ENCODE measurements at regions not wholly inside any gene's neighbourhood (a gene's known extent, or its start where the extent isn't known, plus 50 kb on each side); places are given as distances from the start of the nearest gene placed in this dataset.

- no peak overlapping the region for H3K4me3 ChIP-seq (replicated peaks; ENCODE audit: low read depth, low read length)
- no peaks in the 10 kb centered on the region for H3K27me3 ChIP-seq (replicated peaks; ENCODE audit: control insufficient read depth, insufficient read depth, low read length)
- no peaks in the 10 kb centered on the region for H3K36me3 ChIP-seq (ENCODE audit: control insufficient read depth, insufficient read depth, low read length)
- no peak for TF ChIP-seq CTCF (IDR thresholded peaks at IDR 0.05; ENCODE audit: insufficient read depth, low read length, poor library complexity, severe bottlenecking)
- DNase-seq (ENCODE audit: extremely low read depth, insufficient read length) = no peak
Observed at GRCh38 chr3:162130582-162130981, 634.0 kb downstream of the OTOL1 start.

- no peak for DNase-seq (ENCODE audit: extremely low read depth, insufficient read length)
- no peak overlapping the region for H3K4me3 ChIP-seq (replicated peaks; ENCODE audit: low read depth, low read length)
- H3K36me3 ChIP-seq (ENCODE audit: control insufficient read depth, insufficient read depth, low read length) = no peaks in the 10 kb centered on the region
- no peaks in the 10 kb centered on the region for H3K27me3 ChIP-seq (replicated peaks; ENCODE audit: control insufficient read depth, insufficient read depth, low read length)
- no peak for TF ChIP-seq CTCF (IDR thresholded peaks at IDR 0.05; ENCODE audit: insufficient read depth, low read length, poor library complexity, severe bottlenecking)
Observed at GRCh38 chr3:162132981-162133380, 636.4 kb downstream of the OTOL1 start.

- no peak overlapping the region for H3K4me3 ChIP-seq (replicated peaks; ENCODE audit: low read depth, low read length)
- no peak for DNase-seq (ENCODE audit: extremely low read depth, insufficient read length)
- no peak for TF ChIP-seq CTCF (IDR thresholded peaks at IDR 0.05; ENCODE audit: insufficient read depth, low read length, poor library complexity, severe bottlenecking)
- H3K36me3 ChIP-seq (ENCODE audit: control insufficient read depth, insufficient read depth, low read length) = no peaks in the 10 kb centered on the region
- H3K27me3 ChIP-seq (replicated peaks; ENCODE audit: control insufficient read depth, insufficient read depth, low read length) = no peaks in the 10 kb centered on the region
Observed at GRCh38 chr3:162134571-162134970, 638.0 kb downstream of the OTOL1 start.

- Histone ChIP-seq H3K36me3 (ENCODE audit: control insufficient read depth, insufficient read depth, low read length) (no peaks in the 10 kb centered on the region), H3K27me3 (replicated peaks; ENCODE audit: control insufficient read depth, insufficient read depth, low read length) (no peaks in the 10 kb centered on the region), H3K4me3 (replicated peaks; ENCODE audit: low read depth, low read length) (no peak overlapping the region)
- no peak for DNase-seq (ENCODE audit: extremely low read depth, insufficient read length)
- TF ChIP-seq CTCF (IDR thresholded peaks at IDR 0.05; ENCODE audit: insufficient read depth, low read length, poor library complexity, severe bottlenecking) = no peak
Observed at GRCh38 chr3:162136136-162136535, 639.5 kb downstream of the OTOL1 start.

GRCh38 chr3:162138509-162138908 is 641.9 kb downstream of the OTOL1 start:
- Histone ChIP-seq H3K27me3 (replicated peaks; ENCODE audit: control insufficient read depth, insufficient read depth, low read length) (no peaks in the 10 kb centered on the region), H3K36me3 (ENCODE audit: control insufficient read depth, insufficient read depth, low read length) (no peaks in the 10 kb centered on the region), H3K4me3 (replicated peaks; ENCODE audit: low read depth, low read length) (no peak overlapping the region)
- no peak for TF ChIP-seq CTCF (IDR thresholded peaks at IDR 0.05; ENCODE audit: insufficient read depth, low read length, poor library complexity, severe bottlenecking)
- DNase-seq (ENCODE audit: extremely low read depth, insufficient read length) = no peak

- Histone ChIP-seq H3K27me3 (replicated peaks; ENCODE audit: control insufficient read depth, insufficient read depth, low read length) (no peaks in the 10 kb centered on the region), H3K36me3 (ENCODE audit: control insufficient read depth, insufficient read depth, low read length) (no peaks in the 10 kb centered on the region), H3K4me3 (replicated peaks; ENCODE audit: low read depth, low read length) (no peak overlapping the region)
- TF ChIP-seq CTCF (IDR thresholded peaks at IDR 0.05; ENCODE audit: insufficient read depth, low read length, poor library complexity, severe bottlenecking) = no peak
- no peak for DNase-seq (ENCODE audit: extremely low read depth, insufficient read length)
Observed at GRCh38 chr3:162139841-162140240, 643.2 kb downstream of the OTOL1 start.
